HEK293 (cell line): ENCODE measurements at regions not wholly inside any gene's neighbourhood (a gene's known extent, or its start where the extent isn't known, plus 50 kb on each side); places are given as distances from the start of the nearest gene placed in this dataset.
"Not testable (repeated sequence)": the region's sequence is repeated elsewhere in the genome, so short reads cannot be mapped to it uniquely, and the experiment has no call there.

Experiments
- CTCF ChIA-PET: fragments of 350-600 bp; formaldehyde crosslinking; extraction: SDS; loops from one replicate; lab custom pipeline; 2021; ENCODE audit warnings: antibody characterized with exemption; lab: Yijun Ruan, JAX
- POLR2A ChIA-PET: fragments of 300-600 bp; formaldehyde crosslinking; extraction: SDS; loops from one replicate; lab custom pipeline; 2020; ENCODE audit warnings: antibody characterized with exemption, inconsistent platforms; lab: Yijun Ruan, JAX
- H3K27ac ChIP-seq: fragments of 200-500 bp; sonication (Bioruptor generic); 2 replicates; pipeline ENCODE4 v1.5.1; 2014; ENCODE audit warnings: low read depth, low read length, control low read depth, inconsistent platforms; ENCODE audit errors: extremely low read depth
- H3K36me3 ChIP-seq, 2 experiments: fragments of 200-500 bp in 1 of 2; sonication (Bioruptor generic) in 1 of 2; 1 replicate in 1 of 2; 2 replicates in 1 of 2; pipeline ENCODE4 v1.5.1; 2014 to 2017; ENCODE audit warnings: inconsistent platforms in 2 of 2, low read length in 2 of 2; ENCODE audit not compliant: control insufficient read depth in 2 of 2, insufficient read depth in 1 of 2
- H3K4me1 ChIP-seq: fragments of 200-500 bp; sonication (Bioruptor generic); 2 replicates; pipeline ENCODE4 v1.5.1; 2014; ENCODE audit warnings: mild to moderate bottlenecking, low read length, inconsistent platforms; ENCODE audit not compliant: control insufficient read depth, insufficient read depth
- H3K4me3 ChIP-seq: 2 replicates; pipeline ENCODE4 v1.5.1; 2011; ENCODE audit warnings: low read depth, mild to moderate bottlenecking, control low read depth, low read length, moderate library complexity
- H3K9me3 ChIP-seq: fragments of 200-500 bp; sonication (Bioruptor generic); 2 replicates; pipeline ENCODE4 v1.5.1; 2014; ENCODE audit warnings: low read depth, low read length, inconsistent platforms; ENCODE audit not compliant: control insufficient read depth, insufficient read depth
- FEZF1 ChIP-seq: fragments of 450-650 bp; formaldehyde crosslinking; IDR thresholded peaks from 2 replicates; pipeline ENCODE4 v1.5.1; 2016; ENCODE audit warnings: missing biosample characterization, missing genetic modification characterization
- MZF1 ChIP-seq: fragments of 450-650 bp; formaldehyde crosslinking; IDR thresholded peaks from 2 replicates; pipeline ENCODE4 v1.5.1; 2017; ENCODE audit warnings: missing biosample characterization, missing genetic modification characterization, borderline replicate concordance
- SETDB1 ChIP-seq: IDR thresholded peaks from one replicate; pipeline ENCODE4 v1.6.1; 2017; ENCODE audit warnings: mild to moderate bottlenecking, low read length, moderate library complexity, mixed read lengths; ENCODE audit not compliant: insufficient read length
- SP7 ChIP-seq: fragments of 450-650 bp; formaldehyde crosslinking; IDR thresholded peaks from 2 replicates; pipeline ENCODE4 v1.5.1; 2016; ENCODE audit warnings: missing biosample characterization, missing genetic modification characterization
- TCF7L2 ChIP-seq: IDR thresholded peaks from 2 replicates; pipeline ENCODE4 v1.6.1; 2011; ENCODE audit warnings: low read depth, mild to moderate bottlenecking, inconsistent platforms, low read length, moderate library complexity, borderline replicate concordance
- YY1 ChIP-seq: fragments of 450-650 bp; formaldehyde crosslinking; IDR thresholded peaks from 2 replicates; pipeline ENCODE4 v1.5.1; 2018; ENCODE audit warnings: missing biosample characterization, missing genetic modification characterization
- ZBTB48 ChIP-seq: fragments of 450-650 bp; formaldehyde crosslinking; IDR thresholded peaks from 2 replicates; pipeline ENCODE4 v1.5.1; 2016; ENCODE audit warnings: missing biosample characterization, missing genetic modification characterization
- ZBTB8A ChIP-seq: fragments of 450-650 bp; formaldehyde crosslinking; IDR thresholded peaks from 2 replicates; pipeline ENCODE4 v1.5.1; 2016; ENCODE audit warnings: missing biosample characterization, missing genetic modification characterization
- ZFHX2 ChIP-seq: fragments of 450-650 bp; formaldehyde crosslinking; conservative IDR thresholded peaks from 2 replicates; pipeline ENCODE4 v1.5.1; 2016; ENCODE audit warnings: missing biosample characterization, missing genetic modification characterization
- ZIC2 ChIP-seq: fragments of 450-650 bp; formaldehyde crosslinking; IDR thresholded peaks from 2 replicates; pipeline ENCODE4 v1.5.1; 2016; ENCODE audit warnings: missing biosample characterization, missing genetic modification characterization
- ZNF10 ChIP-seq: fragments of 450-650 bp; formaldehyde crosslinking; IDR thresholded peaks from 2 replicates; pipeline ENCODE4 v1.5.1; 2017; ENCODE audit warnings: missing biosample characterization, missing genetic modification characterization
- ZNF155 ChIP-seq: fragments of 450-650 bp; formaldehyde crosslinking; IDR thresholded peaks from 2 replicates; pipeline ENCODE4 v1.5.1; 2016; ENCODE audit warnings: missing biosample characterization, missing genetic modification characterization
- ZNF23 ChIP-seq: fragments of 450-650 bp; formaldehyde crosslinking; IDR thresholded peaks from 2 replicates; pipeline ENCODE4 v1.5.1; 2016; ENCODE audit warnings: missing biosample characterization, missing genetic modification characterization, borderline replicate concordance
- ZNF24 ChIP-seq: fragments of 450-650 bp; formaldehyde crosslinking; IDR thresholded peaks from 2 replicates; pipeline ENCODE4 v1.5.1; 2016; ENCODE audit warnings: missing biosample characterization, missing genetic modification characterization
- ZNF354C ChIP-seq: fragments of 450-650 bp; formaldehyde crosslinking; IDR thresholded peaks from 2 replicates; pipeline ENCODE4 v1.5.1; 2016; ENCODE audit warnings: missing biosample characterization, missing genetic modification characterization, low read depth, borderline replicate concordance
- ZNF600 ChIP-seq: fragments of 450-650 bp; formaldehyde crosslinking; IDR thresholded peaks from 2 replicates; pipeline ENCODE4 v1.5.1; 2016; ENCODE audit warnings: missing biosample characterization, missing genetic modification characterization
- ZNF624 ChIP-seq: fragments of 450-650 bp; formaldehyde crosslinking; IDR thresholded peaks from 2 replicates; pipeline ENCODE4 v1.5.1; 2017; ENCODE audit warnings: missing biosample characterization, missing genetic modification characterization
- ZNF701 ChIP-seq: fragments of 450-650 bp; formaldehyde crosslinking; IDR thresholded peaks from 2 replicates; pipeline ENCODE4 v1.5.1; 2016; ENCODE audit warnings: missing biosample characterization, missing genetic modification characterization
- ZNF707 ChIP-seq: fragments of 450-650 bp; formaldehyde crosslinking; IDR thresholded peaks from 2 replicates; pipeline ENCODE4 v1.5.1; 2016; ENCODE audit warnings: missing biosample characterization, missing genetic modification characterization
- ZNF785 ChIP-seq: fragments of 450-650 bp; formaldehyde crosslinking; IDR thresholded peaks from 2 replicates; pipeline ENCODE4 v1.5.1; 2016; ENCODE audit warnings: missing biosample characterization, missing genetic modification characterization
- TF ChIP-seq, protein P1 (sequence below): fragments of 450-650 bp; IDR thresholded peaks from 2 replicates; pipeline ENCODE4 v1.5.1; 2018; ENCODE audit warnings: missing biosample characterization, mild to moderate bottlenecking, missing genetic modification characterization
- TF ChIP-seq, protein P2 (sequence below): fragments of 450-650 bp; formaldehyde crosslinking; IDR thresholded peaks from 2 replicates; pipeline ENCODE4 v1.5.1; 2017; ENCODE audit warnings: missing biosample characterization, missing genetic modification characterization
- TF ChIP-seq, protein P3 (sequence below): fragments of 450-650 bp; formaldehyde crosslinking; IDR thresholded peaks from 2 replicates; pipeline ENCODE4 v1.5.1; 2016; ENCODE audit warnings: missing biosample characterization, missing genetic modification characterization

DNA sequence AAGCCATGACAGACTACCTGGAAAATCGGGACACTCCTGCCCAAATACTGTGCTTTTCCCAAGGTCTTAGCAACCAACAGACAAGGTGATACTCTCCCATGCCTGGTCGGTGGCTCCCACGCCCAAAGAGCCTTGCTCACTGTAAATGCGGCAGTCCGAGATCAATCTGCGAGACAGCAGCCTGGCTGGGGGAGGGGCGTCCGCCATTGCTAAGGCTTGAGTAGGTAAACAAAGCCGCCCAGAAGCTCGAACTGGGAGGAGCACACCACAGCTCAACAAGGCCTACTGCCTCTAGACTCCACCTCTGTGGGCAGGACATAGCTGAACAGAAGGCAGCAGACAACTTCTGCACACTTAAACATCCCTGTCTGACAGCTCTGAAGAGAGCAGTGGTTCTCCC is 272.1 kb upstream of the CCNG1 start:
- no peak overlapping the region for H3K4me3 ChIP-seq
- ChIA-PET CTCF (interaction anchor here (0.6 kb wide), 1 partner anchor 336 kb away, joined by 3 read pairs; no protein-coding TSS in a partner anchor), POLR2A (no interaction called here)
- H3K36me3 ChIP-seq = no peaks in the 10 kb centered on the region
- H3K4me1 ChIP-seq = no peaks in the 10 kb centered on the region
- TF ChIP-seq ZNF354C (tag by site-specific recombination) = no peak
- no peak for TF ChIP-seq MZF1 (tag by site-specific recombination)
- no peak for TF ChIP-seq ZNF23 (tag by site-specific recombination)
- no peak for TF ChIP-seq ZBTB48 (tag by site-specific recombination)
- TF ChIP-seq FEZF1 (tag by site-specific recombination) = no peak
- no peak for TF ChIP-seq ZBTB8A (tag by site-specific recombination)
- no peak for TF ChIP-seq SETDB1
- TF ChIP-seq, protein P1, sequence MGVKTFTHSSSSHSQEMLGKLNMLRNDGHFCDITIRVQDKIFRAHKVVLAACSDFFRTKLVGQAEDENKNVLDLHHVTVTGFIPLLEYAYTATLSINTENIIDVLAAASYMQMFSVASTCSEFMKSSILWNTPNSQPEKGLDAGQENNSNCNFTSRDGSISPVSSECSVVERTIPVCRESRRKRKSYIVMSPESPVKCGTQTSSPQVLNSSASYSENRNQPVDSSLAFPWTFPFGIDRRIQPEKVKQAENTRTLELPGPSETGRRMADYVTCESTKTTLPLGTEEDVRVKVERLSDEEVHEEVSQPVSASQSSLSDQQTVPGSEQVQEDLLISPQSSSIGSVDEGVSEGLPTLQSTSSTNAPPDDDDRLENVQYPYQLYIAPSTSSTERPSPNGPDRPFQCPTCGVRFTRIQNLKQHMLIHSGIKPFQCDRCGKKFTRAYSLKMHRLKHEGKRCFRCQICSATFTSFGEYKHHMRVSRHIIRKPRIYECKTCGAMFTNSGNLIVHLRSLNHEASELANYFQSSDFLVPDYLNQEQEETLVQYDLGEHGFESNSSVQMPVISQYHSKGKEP (tag by site-specific recombination) = no peak
- no peak for TF ChIP-seq ZNF155
- TF ChIP-seq, protein P2, sequence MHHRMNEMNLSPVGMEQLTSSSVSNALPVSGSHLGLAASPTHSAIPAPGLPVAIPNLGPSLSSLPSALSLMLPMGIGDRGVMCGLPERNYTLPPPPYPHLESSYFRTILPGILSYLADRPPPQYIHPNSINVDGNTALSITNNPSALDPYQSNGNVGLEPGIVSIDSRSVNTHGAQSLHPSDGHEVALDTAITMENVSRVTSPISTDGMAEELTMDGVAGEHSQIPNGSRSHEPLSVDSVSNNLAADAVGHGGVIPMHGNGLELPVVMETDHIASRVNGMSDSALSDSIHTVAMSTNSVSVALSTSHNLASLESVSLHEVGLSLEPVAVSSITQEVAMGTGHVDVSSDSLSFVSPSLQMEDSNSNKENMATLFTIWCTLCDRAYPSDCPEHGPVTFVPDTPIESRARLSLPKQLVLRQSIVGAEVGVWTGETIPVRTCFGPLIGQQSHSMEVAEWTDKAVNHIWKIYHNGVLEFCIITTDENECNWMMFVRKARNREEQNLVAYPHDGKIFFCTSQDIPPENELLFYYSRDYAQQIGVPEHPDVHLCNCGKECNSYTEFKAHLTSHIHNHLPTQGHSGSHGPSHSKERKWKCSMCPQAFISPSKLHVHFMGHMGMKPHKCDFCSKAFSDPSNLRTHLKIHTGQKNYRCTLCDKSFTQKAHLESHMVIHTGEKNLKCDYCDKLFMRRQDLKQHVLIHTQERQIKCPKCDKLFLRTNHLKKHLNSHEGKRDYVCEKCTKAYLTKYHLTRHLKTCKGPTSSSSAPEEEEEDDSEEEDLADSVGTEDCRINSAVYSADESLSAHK (tag by site-specific recombination) = no peak
- no peak for TF ChIP-seq ZNF624
- TF ChIP-seq ZNF701 (tag by site-specific recombination) = no peak
- no peak for TF ChIP-seq YY1
- no peak for TF ChIP-seq ZNF24 (tag by site-specific recombination)
- no peak for TF ChIP-seq ZNF707
- H3K27ac ChIP-seq = no peak overlapping the region
- H3K9me3 ChIP-seq = no peaks in the 10 kb centered on the region

DNA sequence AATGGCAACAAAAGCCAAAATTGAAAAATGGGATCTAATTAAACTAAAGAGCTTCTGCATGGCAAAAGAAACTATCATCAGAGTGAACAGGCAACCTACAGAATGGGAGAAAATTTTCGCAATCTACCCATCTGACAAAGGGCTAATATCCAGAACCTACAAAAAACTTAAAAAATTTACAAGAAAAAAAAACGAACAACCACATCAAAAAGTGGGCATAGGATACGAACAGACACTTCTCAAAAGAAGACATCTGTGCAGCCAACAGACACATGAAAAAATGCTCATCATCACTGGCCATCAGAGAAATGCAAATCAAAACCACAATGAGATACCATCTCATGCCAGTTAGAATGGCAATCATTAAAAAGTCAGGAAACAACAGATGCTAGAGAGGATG is 267.2 kb upstream of the CCNG1 start:
- H3K36me3 ChIP-seq, CTCF ChIA-PET, H3K4me3 ChIP-seq, H3K27ac ChIP-seq, H3K4me1 ChIP-seq, H3K9me3 ChIP-seq, POLR2A ChIA-PET: not testable (repeated sequence)

DNA sequence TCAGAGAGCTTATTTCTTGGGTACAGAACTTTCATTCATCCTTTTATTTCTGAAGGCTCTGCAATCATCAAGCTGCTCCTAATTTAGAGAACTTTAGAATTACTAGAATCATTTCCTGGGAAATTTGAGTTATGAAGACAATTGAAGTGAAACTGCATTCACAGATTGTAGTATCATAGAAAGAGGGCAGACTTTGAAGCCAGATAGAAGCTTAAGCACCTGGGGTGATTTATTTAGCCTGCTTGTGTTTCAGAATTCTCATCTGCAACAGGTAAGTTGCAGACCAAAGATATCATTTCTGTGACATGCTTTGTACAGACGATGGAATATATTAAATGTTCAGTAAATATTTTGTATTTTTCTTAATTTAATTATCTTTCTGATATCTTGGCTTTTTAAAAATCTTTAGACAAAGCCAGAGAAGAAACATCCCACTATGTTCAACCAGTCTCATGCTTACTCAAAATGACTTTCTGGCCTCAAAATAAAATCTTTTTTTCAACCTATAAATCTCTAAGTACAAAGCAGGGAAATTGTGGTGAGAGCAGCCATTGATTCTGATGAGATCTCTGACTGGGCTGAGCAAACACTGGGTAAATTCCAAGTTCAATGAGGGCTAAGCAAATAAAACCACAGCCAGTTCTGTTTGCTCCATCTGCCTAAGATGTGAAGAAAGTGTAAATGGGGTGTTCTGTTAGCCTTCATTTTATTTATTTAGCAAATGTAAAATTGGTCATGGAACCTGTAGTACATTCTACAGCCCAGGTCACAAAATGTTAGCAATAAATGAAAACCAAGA is 264.7 kb upstream of the CCNG1 start:
- CTCF ChIA-PET = no interaction called here
- TF ChIP-seq ZNF785 (tag by site-specific recombination) (no peak), TCF7L2 (no peak), SP7 (tag by site-specific recombination) (no peak), ZNF10 (tag by site-specific recombination) (no peak), ZNF600 (tag by site-specific recombination) (no peak), ZFHX2 (tag by site-specific recombination) (no peak), ZIC2 (tag by site-specific recombination) (no peak)
- TF ChIP-seq, protein P2 (tag by site-specific recombination) = no peak
- TF ChIP-seq, protein P3, sequence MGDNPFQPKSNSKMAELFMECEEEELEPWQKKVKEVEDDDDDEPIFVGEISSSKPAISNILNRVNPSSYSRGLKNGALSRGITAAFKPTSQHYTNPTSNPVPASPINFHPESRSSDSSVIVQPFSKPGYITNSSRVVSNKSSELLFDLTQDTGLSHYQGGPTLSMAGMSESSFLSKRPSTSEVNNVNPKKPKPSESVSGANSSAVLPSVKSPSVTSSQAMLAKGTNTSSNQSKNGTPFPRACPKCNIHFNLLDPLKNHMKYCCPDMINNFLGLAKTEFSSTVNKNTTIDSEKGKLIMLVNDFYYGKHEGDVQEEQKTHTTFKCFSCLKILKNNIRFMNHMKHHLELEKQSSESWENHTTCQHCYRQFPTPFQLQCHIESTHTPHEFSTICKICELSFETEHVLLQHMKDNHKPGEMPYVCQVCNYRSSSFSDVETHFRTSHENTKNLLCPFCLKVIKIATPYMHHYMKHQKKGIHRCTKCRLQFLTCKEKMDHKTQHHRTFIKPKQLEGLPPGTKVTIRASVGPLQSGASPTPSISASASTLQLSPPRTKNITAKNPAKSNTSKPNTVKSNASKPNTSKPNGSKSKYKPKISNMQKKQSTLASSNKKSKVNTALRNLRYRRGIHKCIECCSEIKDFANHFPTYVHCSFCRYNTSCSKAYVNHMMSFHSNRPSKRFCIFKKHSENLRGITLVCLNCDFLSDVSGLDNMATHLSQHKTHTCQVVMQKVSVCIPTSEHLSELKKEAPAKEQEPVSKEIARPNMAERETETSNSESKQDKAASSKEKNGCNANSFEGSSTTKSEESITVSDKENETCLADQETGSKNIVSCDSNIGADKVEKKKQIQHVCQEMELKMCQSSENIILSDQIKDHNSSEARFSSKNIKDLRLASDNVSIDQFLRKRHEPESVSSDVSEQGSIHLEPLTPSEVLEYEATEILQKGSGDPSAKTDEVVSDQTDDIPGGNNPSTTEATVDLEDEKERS = no peak

More for the DNA sequence above, 264.7 kb upstream of the CCNG1 start:
- Histone ChIP-seq H3K27ac (no peak overlapping the region), H3K4me3 (no peak overlapping the region), H3K9me3 (no peaks in the 10 kb centered on the region), H3K4me1 (no peaks in the 10 kb centered on the region), H3K36me3 (no peaks in the 10 kb centered on the region)
- POLR2A ChIA-PET = no interaction called here
